DND-41 (cell line): ENCODE measurements at regions not wholly inside any gene's neighbourhood (a gene's known extent, or its start where the extent isn't known, plus 50 kb on each side); places are given as distances from the start of the nearest gene placed in this dataset.

Experiments used
- ATAC-seq: fragments of 200-7000 bp; cut with Tn5 transposase; 3 replicates; pipeline ENCODE4 v1.9.1; 2021; ENCODE audit warnings: low read depth; ENCODE audit not compliant: insufficient read depth
- DNase-seq: peaks from one replicate; pipeline ENCODE4 v3.0.0-alpha.2; 2020
- H2AFZ ChIP-seq: 2 replicates; pipeline ENCODE4 v1.6.0; 2012; ENCODE audit warnings: low read depth, low read length
- H3K27ac ChIP-seq: 2 replicates; pipeline ENCODE4 v1.5.1; 2012; ENCODE audit warnings: low read length, inconsistent platforms
- H3K27me3 ChIP-seq: fragments of 200-600 bp; sonication (generic); 2 replicates; pipeline ENCODE4 v1.6.0; 2012; ENCODE audit warnings: low read length, mild to moderate bottlenecking, inconsistent platforms; ENCODE audit not compliant: insufficient read depth, poor library complexity
- H3K36me3 ChIP-seq: 2 replicates; pipeline ENCODE4 v1.5.1; 2012; ENCODE audit warnings: low read length, inconsistent platforms; ENCODE audit not compliant: insufficient read depth
- H3K4me1 ChIP-seq: 2 replicates; pipeline ENCODE4 v1.5.1; 2012; ENCODE audit warnings: mild to moderate bottlenecking, low read length; ENCODE audit not compliant: insufficient read depth
- H3K4me2 ChIP-seq: 2 replicates; pipeline ENCODE4 v1.6.0; 2012; ENCODE audit warnings: mild to moderate bottlenecking, moderate library complexity, low read length, inconsistent platforms; ENCODE audit not compliant: insufficient read depth
- H3K4me3 ChIP-seq, 2 experiments: fragments of 200-600 bp in 1 of 2; shearing (Covaris generic) in 1 of 2; 2 replicates each; pipeline ENCODE4 v1.5.1; 2012 to 2016; ENCODE audit warnings: inconsistent platforms in 2 of 2, low read length in 2 of 2, mild to moderate bottlenecking in 2 of 2, low read depth in 1 of 2, moderate library complexity in 1 of 2
- H3K79me2 ChIP-seq: 2 replicates; pipeline ENCODE4 v1.6.0; 2012; ENCODE audit warnings: low read length, inconsistent platforms; ENCODE audit not compliant: insufficient read depth
- H3K9ac ChIP-seq: 2 replicates; pipeline ENCODE4 v1.6.0; 2012; ENCODE audit warnings: low read depth, mild to moderate bottlenecking, inconsistent platforms, low read length, moderate library complexity
- H3K9me3 ChIP-seq: 2 replicates; pipeline ENCODE4 v1.5.1; 2012; ENCODE audit warnings: low read length, moderate library complexity, mild to moderate bottlenecking, inconsistent platforms; ENCODE audit not compliant: insufficient read depth, severe bottlenecking
- H4K20me1 ChIP-seq: 2 replicates; pipeline ENCODE4 v1.6.0; 2012; ENCODE audit warnings: low read length; ENCODE audit not compliant: insufficient read depth
- CTCF ChIP-seq: IDR thresholded peaks from 2 replicates; pipeline ENCODE4 v1.5.1; 2012; ENCODE audit warnings: borderline replicate concordance, low read length, moderate library complexity, mild to moderate bottlenecking; ENCODE audit not compliant: poor library complexity, severe bottlenecking; ENCODE audit errors: extremely low read depth
- EZH2 ChIP-seq: IDR thresholded peaks from 3 replicates; pipeline ENCODE4 v1.6.1; 2012; ENCODE audit warnings: borderline replicate concordance, low read depth, mild to moderate bottlenecking, moderate library complexity, low read length, inconsistent platforms; ENCODE audit not compliant: severe bottlenecking

DNA sequence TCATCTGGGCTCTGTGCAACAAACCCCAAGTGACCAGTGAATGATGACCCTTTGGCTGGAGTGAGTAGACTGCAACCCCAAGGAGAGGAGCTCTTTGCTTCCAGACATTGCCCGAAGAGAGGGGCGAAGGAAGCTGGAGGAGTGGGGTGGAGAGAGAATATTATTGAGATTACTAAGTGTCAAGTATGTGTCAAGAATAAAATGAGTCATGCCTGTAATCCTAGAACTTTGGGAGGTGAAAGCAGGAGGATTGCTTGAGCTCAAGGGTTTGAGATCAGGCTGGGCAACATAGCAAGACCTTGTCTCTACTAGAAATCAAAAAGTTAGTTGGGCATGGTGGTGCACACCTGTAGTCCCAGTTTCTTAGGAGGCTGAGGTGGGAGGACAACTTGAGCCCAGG lies 142.0 kb upstream of the CCL2 start:
- ATAC-seq (no peak), DNase-seq (no peak)
- Histone ChIP-seq H3K27me3 (peaks cover 14% of the 10 kb centered on the region), H4K20me1 (no peaks in the 10 kb centered on the region), H3K4me1 (no peaks in the 10 kb centered on the region), H3K9ac (no peak overlapping the region), H3K4me3 (no peak overlapping the region), H3K27ac (no peak overlapping the region), H3K4me2 (no peak overlapping the region), H3K36me3 (no peaks in the 10 kb centered on the region), H3K79me2 (no peaks in the 10 kb centered on the region), H3K9me3 (no peaks in the 10 kb centered on the region), H2AFZ (no peak overlapping the region)
- TF ChIP-seq EZH2 = no peak
- TF ChIP-seq CTCF = no peak

DNA sequence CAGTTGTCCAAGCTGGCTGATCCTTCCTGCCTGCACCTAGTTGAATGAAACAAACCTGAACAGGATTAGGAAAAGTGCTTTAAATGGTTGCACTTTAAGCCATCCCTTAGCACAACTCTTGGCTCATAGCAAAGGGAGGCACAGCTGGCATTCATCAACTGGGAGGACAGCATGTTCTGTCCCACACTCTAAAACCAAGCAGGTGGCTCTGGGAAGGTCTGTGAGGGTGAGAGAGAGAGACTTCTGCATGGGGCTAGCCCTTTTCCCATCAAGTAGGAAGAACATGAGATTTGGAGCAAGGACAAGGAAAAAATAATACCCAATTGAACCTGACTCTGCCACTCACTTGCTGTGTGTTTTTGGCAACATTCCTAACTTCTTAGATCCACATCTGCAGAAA lies 140.9 kb upstream of the CCL2 start:
- H3K79me2 ChIP-seq = no peaks in the 10 kb centered on the region
- DNase-seq = no peak
- TF ChIP-seq CTCF (no peak), EZH2 (no peak)
- no peak overlapping the region for H3K4me3 ChIP-seq
- no peak for ATAC-seq
- H3K27me3 ChIP-seq = peaks cover 14% of the 10 kb centered on the region
- no peak overlapping the region for H2AFZ ChIP-seq
- H3K4me2 ChIP-seq = no peak overlapping the region
- H3K9ac ChIP-seq = no peak overlapping the region
- no peaks in the 10 kb centered on the region for H4K20me1 ChIP-seq
- H3K4me1 ChIP-seq = no peaks in the 10 kb centered on the region
- H3K27ac ChIP-seq = no peak overlapping the region
- no peaks in the 10 kb centered on the region for H3K36me3 ChIP-seq
- no peaks in the 10 kb centered on the region for H3K9me3 ChIP-seq

DNA sequence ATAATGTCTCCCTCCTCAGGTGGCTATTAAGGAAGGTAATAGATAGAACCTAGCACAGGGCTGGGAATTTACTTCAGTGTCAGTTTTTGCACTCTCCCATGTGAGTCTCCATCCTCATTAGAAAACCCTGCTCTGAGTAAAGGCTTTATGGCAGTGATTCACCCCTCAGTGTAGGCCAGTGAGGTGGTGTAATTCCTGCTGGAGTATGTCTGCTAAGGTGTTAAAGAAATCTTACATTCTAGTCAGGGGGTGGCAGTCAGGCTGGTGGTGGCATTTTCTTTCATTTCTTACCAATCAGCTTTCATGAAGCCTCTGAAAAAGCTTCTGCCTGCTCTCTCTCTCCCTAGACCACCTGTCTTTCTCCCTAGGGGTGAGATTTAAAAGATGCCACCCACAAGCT lies 138.8 kb upstream of the CCL2 start:
- ATAC-seq (no peak), DNase-seq (no peak)
- Histone ChIP-seq H2AFZ (no peak overlapping the region), H3K27ac (no peak overlapping the region), H3K4me2 (no peak overlapping the region), H4K20me1 (no peaks in the 10 kb centered on the region), H3K79me2 (no peaks in the 10 kb centered on the region), H3K4me3 (no peak overlapping the region), H3K36me3 (no peaks in the 10 kb centered on the region), H3K4me1 (no peaks in the 10 kb centered on the region), H3K9me3 (no peaks in the 10 kb centered on the region), H3K9ac (no peak overlapping the region), H3K27me3 (peaks cover 18% of the 10 kb centered on the region)
- TF ChIP-seq EZH2 = no peak
- no peak for TF ChIP-seq CTCF

- Histone ChIP-seq H3K36me3 (no peaks in the 10 kb centered on the region), H3K27ac (no peak overlapping the region), H3K27me3 (peaks cover 17% of the 10 kb centered on the region), H3K9ac (no peak overlapping the region), H2AFZ (no peak overlapping the region), H4K20me1 (no peaks in the 10 kb centered on the region), H3K4me1 (no peaks in the 10 kb centered on the region), H3K4me2 (no peak overlapping the region), H3K4me3 (no peak overlapping the region), H3K79me2 (no peaks in the 10 kb centered on the region), H3K9me3 (no peaks in the 10 kb centered on the region)
- ATAC-seq (no peak), DNase-seq (no peak)
- TF ChIP-seq EZH2 = no peak
- TF ChIP-seq CTCF = no peak
These were observed 137.8 kb upstream of the CCL2 start for GRCh38 chr17:34117332-34117731.
